ENCODE measurements at regions not wholly inside any gene's neighbourhood (a gene's known extent, or its start where the extent isn't known, plus 50 kb on each side); places are given as distances from the start of the nearest gene placed in this dataset.

DNA sequence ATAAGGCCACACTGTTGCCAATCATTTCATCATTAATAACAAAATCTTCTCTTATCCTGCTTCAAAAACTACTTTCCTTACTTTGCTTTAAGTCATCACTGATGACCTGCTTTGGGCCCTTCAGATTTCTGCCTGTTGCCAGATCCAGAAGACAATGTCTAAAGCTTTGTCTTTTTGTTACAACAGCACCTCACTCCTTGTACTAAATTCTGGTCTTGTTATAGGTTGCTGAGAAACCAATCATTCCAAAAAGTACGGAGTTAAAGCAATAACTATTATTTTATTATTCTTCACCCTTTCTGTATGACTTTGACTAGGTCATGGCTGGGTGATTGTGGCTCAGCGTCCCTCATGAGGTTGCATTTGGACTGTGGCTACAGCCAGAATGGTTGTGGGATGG lies 633.5 kb downstream of the PTPRU start:
- Histone ChIP-seq H3K4me3 (ENCODE audit: low read length) (no peak overlapping the region), H3K4me1 (ENCODE audit: insufficient read depth, low read length) (no peaks in the 10 kb centered on the region), H3K27me3 (ENCODE audit: insufficient read depth, low read length) (no peaks in the 10 kb centered on the region)

DNA sequence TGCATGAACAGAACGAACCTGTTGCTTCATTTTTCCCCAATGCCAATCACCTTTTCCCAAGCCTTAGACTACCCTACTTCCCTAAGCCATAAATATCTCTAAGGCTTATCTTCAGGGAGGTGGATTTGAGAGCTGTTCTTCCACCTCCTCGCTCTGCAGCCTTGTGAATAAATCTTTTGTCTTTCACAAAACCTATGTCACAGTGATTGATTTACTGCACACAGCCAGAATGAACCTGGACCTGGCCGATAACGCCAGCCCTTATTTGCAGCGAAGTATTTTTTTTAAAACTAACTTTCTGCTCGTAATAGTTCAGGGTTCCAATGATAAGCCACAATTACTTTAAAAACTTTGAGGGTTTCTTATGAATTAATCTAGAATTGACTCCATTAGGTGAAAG lies 632.6 kb downstream of the PTPRU start:
- Histone ChIP-seq H3K9me3 (ENCODE audit: insufficient read depth, low read depth, low read length) (peaks cover 12% of the 10 kb centered on the region), H3K27me3 (ENCODE audit: insufficient read depth, low read length) (no peaks in the 10 kb centered on the region), H3K9ac (ENCODE audit: low read depth, low read length) (no peak overlapping the region), H3K27ac (ENCODE audit: low read length) (no peak overlapping the region), H3K4me3 (ENCODE audit: low read length) (no peak overlapping the region), H3K36me3 (ENCODE audit: insufficient read depth, low read depth, low read length) (no peaks in the 10 kb centered on the region), H3K4me1 (ENCODE audit: insufficient read depth, low read length) (no peaks in the 10 kb centered on the region)

More for the DNA sequence above, 633.5 kb downstream of the PTPRU start:
- Histone ChIP-seq H3K9ac (ENCODE audit: low read depth, low read length) (no peak overlapping the region), H3K36me3 (ENCODE audit: insufficient read depth, low read depth, low read length) (no peaks in the 10 kb centered on the region), H3K27ac (ENCODE audit: low read length) (no peak overlapping the region), H3K9me3 (ENCODE audit: insufficient read depth, low read depth, low read length) (peaks cover 12% of the 10 kb centered on the region)

DNA sequence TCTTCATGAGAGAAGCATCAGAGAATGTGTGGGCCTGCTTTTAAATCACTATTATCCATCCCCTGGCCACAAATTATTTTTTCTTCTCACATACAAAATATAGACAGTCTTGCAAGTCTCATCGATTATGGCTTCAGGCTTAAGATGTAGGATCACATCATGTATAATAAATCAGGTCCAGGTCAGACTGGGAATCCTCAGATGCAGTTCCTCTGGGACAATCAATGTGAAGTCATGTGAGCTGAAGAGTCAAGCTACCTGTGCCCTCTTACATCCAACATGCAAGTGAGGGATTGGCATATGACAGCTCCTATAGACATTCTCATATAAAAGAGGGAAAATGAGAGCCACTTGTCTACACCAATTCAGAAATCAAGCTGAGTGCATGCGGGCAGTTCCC lies 631.8 kb downstream of the PTPRU start:
- Histone ChIP-seq H3K27ac (ENCODE audit: low read length) (no peak overlapping the region), H3K27me3 (ENCODE audit: insufficient read depth, low read length) (no peaks in the 10 kb centered on the region), H3K4me1 (ENCODE audit: insufficient read depth, low read length) (no peaks in the 10 kb centered on the region)

DNA sequence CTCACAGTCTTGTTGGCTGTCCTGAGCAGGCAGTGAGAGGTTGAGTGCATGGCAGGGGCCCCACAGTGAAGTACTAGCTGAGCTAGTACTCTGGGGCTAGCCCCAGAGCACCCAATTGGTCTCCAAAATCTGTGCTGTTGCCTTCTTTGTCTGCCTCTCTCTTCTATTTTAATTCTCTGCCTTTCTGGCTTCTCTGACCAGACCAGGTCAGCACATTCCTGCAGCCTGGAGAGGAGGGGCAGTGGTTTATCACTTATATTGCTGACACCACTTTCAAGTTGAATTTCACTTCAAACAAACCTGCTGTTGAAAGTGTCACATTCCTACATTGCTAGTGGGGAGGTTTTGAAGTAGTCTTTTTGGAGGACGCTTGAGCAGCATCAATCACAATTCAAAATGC lies 628.7 kb downstream of the PTPRU start:
- no peak overlapping the region for H3K27ac ChIP-seq (ENCODE audit: low read length)
- no peak overlapping the region for H3K4me3 ChIP-seq (ENCODE audit: low read length)
- H3K36me3 ChIP-seq (ENCODE audit: insufficient read depth, low read depth, low read length): no peaks in the 10 kb centered on the region
- H3K27me3 ChIP-seq (ENCODE audit: insufficient read depth, low read length): no peaks in the 10 kb centered on the region
- H3K4me1 ChIP-seq (ENCODE audit: insufficient read depth, low read length): no peaks in the 10 kb centered on the region
- no peak overlapping the region for H3K9ac ChIP-seq (ENCODE audit: low read depth, low read length)
- peaks cover 16% of the 10 kb centered on the region for H3K9me3 ChIP-seq (ENCODE audit: insufficient read depth, low read depth, low read length)

More for the DNA sequence above, 631.8 kb downstream of the PTPRU start:
- Histone ChIP-seq H3K9me3 (ENCODE audit: insufficient read depth, low read depth, low read length) (peaks cover 12% of the 10 kb centered on the region), H3K9ac (ENCODE audit: low read depth, low read length) (no peak overlapping the region), H3K4me3 (ENCODE audit: low read length) (no peak overlapping the region), H3K36me3 (ENCODE audit: insufficient read depth, low read depth, low read length) (no peaks in the 10 kb centered on the region)

DNA sequence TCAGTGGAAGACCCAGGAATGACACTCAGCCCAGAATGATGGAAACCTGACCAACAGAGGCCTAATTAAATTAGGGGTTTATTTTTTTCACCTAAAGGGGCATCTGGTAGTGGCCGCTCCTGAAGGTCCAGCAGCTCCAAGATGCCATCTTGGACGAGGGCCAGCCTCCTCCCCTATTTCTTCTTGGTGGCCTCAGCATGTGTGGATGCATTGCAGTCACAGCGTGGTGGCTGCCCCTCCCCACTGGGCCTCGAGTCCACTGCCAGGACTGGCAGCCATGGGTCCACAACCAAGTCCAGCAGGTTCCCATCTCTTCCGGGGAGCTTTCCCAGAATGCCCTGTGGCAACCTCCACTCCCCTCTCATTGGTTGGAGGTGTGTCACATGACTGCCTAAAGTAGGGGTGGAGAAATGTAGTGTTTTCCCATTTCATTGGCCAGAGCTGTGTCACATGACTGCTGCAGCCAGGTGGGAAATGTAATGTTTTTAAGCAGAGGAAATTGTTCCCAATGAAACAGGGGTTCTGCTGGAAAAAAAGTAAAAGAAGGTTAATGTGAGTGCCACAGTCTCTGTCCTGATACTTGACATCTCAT lies 628.2 kb downstream of the PTPRU start:
- Histone ChIP-seq H3K27me3 (ENCODE audit: insufficient read depth, low read length) (no peaks in the 10 kb centered on the region), H3K4me1 (ENCODE audit: insufficient read depth, low read length) (no peaks in the 10 kb centered on the region), H3K36me3 (ENCODE audit: insufficient read depth, low read depth, low read length) (no peaks in the 10 kb centered on the region)

DNA sequence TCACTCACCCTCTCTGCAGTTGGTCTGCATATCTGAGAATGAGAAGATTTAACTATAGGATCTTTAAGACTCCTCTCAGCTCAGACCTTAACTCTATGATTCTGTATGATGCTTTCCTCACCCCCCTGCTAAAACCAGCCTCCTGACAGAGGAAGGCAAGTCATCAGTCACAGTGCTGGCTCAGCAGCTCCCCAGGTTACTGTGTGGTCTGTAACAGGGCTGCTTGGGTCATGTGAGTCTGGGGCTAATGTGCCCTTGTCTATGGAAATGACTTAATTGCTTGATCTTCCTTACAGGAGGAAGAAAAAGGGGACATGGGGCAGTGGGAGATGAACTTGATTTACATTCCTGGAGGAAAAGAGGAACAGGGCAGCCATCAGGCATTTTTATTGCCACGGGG lies 625.6 kb downstream of the PTPRU start:
- H3K27me3 ChIP-seq (ENCODE audit: insufficient read depth, low read length): no peaks in the 10 kb centered on the region
- H3K9ac ChIP-seq (ENCODE audit: low read depth, low read length): no peak overlapping the region
- H3K36me3 ChIP-seq (ENCODE audit: insufficient read depth, low read depth, low read length): no peaks in the 10 kb centered on the region
- H3K4me1 ChIP-seq (ENCODE audit: insufficient read depth, low read length): no peaks in the 10 kb centered on the region
- peaks cover 8% of the 10 kb centered on the region; the same call in 1 of the 2 replicates for H3K9me3 ChIP-seq (ENCODE audit: insufficient read depth, low read depth, low read length)
- no peak overlapping the region for H3K27ac ChIP-seq (ENCODE audit: low read length)
- H3K4me3 ChIP-seq (ENCODE audit: low read length): no peak overlapping the region

More for the DNA sequence above, 628.2 kb downstream of the PTPRU start:
- H3K9ac ChIP-seq (ENCODE audit: low read depth, low read length): no peak overlapping the region
- peaks cover 11% of the 10 kb centered on the region for H3K9me3 ChIP-seq (ENCODE audit: insufficient read depth, low read depth, low read length)
- H3K4me3 ChIP-seq (ENCODE audit: low read length): no peak overlapping the region
- no peak overlapping the region for H3K27ac ChIP-seq (ENCODE audit: low read length)

DNA sequence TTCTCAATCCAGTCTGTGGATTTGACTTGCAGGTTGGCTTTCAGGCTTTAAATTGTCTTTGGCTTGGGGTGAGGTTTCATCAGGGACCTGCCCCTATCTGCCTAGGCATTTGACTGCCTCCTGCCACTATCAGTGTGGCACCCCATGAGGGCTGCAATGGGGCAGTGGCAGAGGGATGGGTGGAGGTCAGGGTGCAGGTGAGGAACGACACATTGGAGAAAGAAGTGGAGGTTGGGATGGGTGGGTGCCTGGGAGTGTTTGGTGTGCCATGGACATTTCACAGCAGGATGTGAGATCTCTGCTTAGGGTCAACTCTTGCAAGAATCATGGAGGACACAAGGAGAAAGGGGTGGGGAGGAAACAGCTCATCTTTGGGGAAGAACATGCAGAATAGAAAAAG lies 625.1 kb downstream of the PTPRU start:
- Histone ChIP-seq H3K4me3 (ENCODE audit: low read length) (no peak overlapping the region), H3K9ac (ENCODE audit: low read depth, low read length) (no peak overlapping the region), H3K4me1 (ENCODE audit: insufficient read depth, low read length) (no peaks in the 10 kb centered on the region), H3K27ac (ENCODE audit: low read length) (no peak overlapping the region), H3K27me3 (ENCODE audit: insufficient read depth, low read length) (no peaks in the 10 kb centered on the region), H3K9me3 (ENCODE audit: insufficient read depth, low read depth, low read length) (peaks cover 8% of the 10 kb centered on the region; the same call in 1 of the 2 replicates), H3K36me3 (ENCODE audit: insufficient read depth, low read depth, low read length) (no peaks in the 10 kb centered on the region)

DNA sequence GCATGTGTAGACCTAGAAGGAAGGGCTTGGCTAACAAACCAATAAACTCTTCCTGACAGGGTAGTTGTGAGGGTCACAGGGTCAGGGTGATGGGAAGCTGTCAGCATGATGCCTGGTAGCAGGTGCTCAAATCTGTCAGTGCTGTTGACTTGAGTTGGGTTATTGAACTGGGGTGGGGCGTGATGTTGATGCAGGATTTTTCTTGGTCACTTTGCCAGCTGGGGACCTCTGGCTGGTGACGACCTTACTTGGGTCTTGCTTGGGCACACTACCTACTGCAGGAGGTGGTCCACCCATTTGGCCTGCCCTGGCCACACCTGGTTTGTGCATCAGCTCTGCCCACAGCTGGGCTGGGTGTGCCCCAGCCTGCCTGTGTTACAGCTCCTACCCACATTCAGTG lies 624.4 kb downstream of the PTPRU start:
- Histone ChIP-seq H3K27ac (ENCODE audit: low read length) (no peak overlapping the region), H3K36me3 (ENCODE audit: insufficient read depth, low read depth, low read length) (no peaks in the 10 kb centered on the region), H3K4me3 (ENCODE audit: low read length) (no peak overlapping the region), H3K27me3 (ENCODE audit: insufficient read depth, low read length) (no peaks in the 10 kb centered on the region), H3K9me3 (ENCODE audit: insufficient read depth, low read depth, low read length) (peaks cover 8% of the 10 kb centered on the region; the same call in 1 of the 2 replicates), H3K9ac (ENCODE audit: low read depth, low read length) (no peak overlapping the region), H3K4me1 (ENCODE audit: insufficient read depth, low read length) (no peaks in the 10 kb centered on the region)

DNA sequence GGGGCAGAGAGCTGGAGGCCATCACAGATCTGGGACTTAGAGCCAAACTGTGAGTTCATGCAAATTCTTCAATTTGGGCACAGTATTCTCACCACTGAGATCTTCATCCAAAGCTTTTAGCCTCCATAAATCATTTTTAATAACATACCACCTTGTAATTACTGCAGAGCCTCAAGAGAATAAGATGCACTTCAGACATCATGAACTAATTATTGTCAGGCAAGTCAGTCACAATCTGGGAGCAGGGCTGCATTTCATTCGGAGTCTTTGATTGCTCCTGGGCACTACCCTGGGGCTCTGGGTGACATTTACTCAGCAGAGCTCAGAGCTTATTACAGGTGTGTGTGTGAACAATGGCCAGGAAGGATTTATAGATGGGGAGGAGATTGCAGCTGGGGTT lies 623.7 kb downstream of the PTPRU start:
- Histone ChIP-seq H3K4me1 (ENCODE audit: insufficient read depth, low read length) (0 out of 2 replicates have a peak, but pooled peaks cover 4% of the 10 kb centered on the region), H3K27ac (ENCODE audit: low read length) (no peak overlapping the region), H3K4me3 (ENCODE audit: low read length) (no peak overlapping the region), H3K27me3 (ENCODE audit: insufficient read depth, low read length) (no peaks in the 10 kb centered on the region), H3K9me3 (ENCODE audit: insufficient read depth, low read depth, low read length) (peaks cover 8% of the 10 kb centered on the region; the same call in 1 of the 2 replicates), H3K9ac (ENCODE audit: low read depth, low read length) (no peak overlapping the region), H3K36me3 (ENCODE audit: insufficient read depth, low read depth, low read length) (no peaks in the 10 kb centered on the region)

DNA sequence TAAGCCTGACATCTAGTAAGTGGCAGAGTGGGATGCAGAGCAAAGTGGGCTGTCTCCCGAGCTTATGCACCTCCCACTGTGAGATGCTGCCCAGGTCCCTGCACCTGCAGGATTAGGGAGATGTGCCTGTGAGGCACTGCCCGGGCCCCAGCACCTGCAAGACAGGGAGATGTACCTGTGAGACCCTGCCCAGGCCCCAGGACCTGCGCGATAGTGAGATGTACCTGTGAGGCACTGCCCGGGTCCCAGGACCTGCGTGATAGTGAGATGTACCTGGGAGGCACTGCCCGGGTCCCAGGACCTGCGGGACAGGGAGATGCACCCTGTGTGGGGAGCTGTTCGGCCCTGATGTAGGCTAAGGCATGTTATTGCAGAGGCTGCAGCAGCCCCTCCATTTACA lies 622.8 kb downstream of the PTPRU start:
- H3K4me1 ChIP-seq (ENCODE audit: insufficient read depth, low read length): 0 out of 2 replicates have a peak, but pooled peaks cover 4% of the 10 kb centered on the region

DNA sequence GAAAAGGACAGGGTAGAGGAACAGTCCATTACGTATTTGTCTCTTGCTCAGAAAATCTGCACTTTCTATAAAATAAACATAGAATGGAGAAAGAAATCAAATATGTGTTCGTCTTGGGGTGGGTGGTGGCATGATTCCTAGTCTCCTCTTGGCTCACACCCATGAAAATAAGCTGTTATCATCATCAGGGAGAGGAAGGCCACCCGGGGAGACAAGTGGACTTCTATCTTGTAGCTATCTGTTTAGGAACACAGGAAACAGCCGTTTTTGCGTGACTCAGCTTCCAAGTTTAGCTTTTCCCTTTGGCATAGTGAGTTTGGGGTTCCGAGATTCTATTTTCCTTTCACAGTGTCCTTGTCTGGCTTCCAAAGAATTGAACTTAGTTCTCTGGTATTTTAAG lies 622.3 kb downstream of the PTPRU start:
- H3K36me3 ChIP-seq (ENCODE audit: insufficient read depth, low read depth, low read length): no peaks in the 10 kb centered on the region
- H3K27me3 ChIP-seq (ENCODE audit: insufficient read depth, low read length): no peaks in the 10 kb centered on the region
- H3K4me1 ChIP-seq (ENCODE audit: insufficient read depth, low read length): 0 out of 2 replicates have a peak, but pooled peaks cover 4% of the 10 kb centered on the region
- peaks cover 8% of the 10 kb centered on the region; the same call in 1 of the 2 replicates for H3K9me3 ChIP-seq (ENCODE audit: insufficient read depth, low read depth, low read length)
- H3K4me3 ChIP-seq (ENCODE audit: low read length): no peak overlapping the region
- no peak overlapping the region for H3K9ac ChIP-seq (ENCODE audit: low read depth, low read length)
- H3K27ac ChIP-seq (ENCODE audit: low read length): no peak overlapping the region

More for the DNA sequence above, 622.8 kb downstream of the PTPRU start:
- Histone ChIP-seq H3K27ac (ENCODE audit: low read length) (no peak overlapping the region), H3K4me3 (ENCODE audit: low read length) (no peak overlapping the region), H3K9ac (ENCODE audit: low read depth, low read length) (no peak overlapping the region), H3K36me3 (ENCODE audit: insufficient read depth, low read depth, low read length) (no peaks in the 10 kb centered on the region), H3K9me3 (ENCODE audit: insufficient read depth, low read depth, low read length) (peaks cover 8% of the 10 kb centered on the region; the same call in 1 of the 2 replicates), H3K27me3 (ENCODE audit: insufficient read depth, low read length) (no peaks in the 10 kb centered on the region)

DNA sequence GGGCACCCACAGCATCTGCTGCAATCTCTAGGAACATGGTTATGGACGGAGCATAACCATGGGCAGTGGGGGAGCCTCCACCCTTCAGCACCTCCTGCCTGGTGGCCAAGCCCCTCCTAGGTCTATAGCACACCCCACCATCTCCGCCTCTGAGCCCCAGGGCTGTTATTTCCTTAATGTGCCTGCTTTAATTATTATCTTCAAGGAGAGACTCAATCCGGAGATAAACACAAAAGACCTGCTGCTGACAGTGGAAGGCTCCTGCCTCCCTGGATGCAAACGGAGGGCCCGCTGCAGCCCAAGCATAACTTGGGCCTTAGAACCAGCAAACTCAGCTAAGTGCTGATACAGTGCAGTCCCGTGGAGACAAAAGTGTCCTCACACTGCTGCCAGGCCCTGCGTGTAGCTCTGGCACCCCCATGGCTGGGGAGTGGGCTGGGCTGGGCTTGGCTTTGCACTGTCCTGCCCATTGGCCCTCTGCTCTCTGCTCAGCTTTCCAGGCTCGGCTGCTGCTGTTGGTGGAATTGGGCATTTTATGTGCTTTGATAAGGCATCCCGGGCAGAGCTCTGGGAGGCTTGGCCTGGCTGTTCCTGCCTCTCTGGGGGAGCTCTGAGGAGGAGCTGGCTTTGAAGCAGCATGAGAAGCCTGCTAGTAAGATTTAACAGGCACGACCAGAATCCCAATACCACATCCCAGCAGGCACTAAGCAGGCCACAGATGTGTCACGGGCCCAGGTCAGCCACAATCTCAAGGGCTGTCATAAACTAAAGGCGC lies 620.2 kb downstream of the PTPRU start:
- no peaks in the 10 kb centered on the region for H3K36me3 ChIP-seq (ENCODE audit: insufficient read depth, low read depth, low read length)
- no peak overlapping the region for H3K4me3 ChIP-seq (ENCODE audit: low read length)
- H3K9ac ChIP-seq (ENCODE audit: low read depth, low read length): no peak overlapping the region
- H3K4me1 ChIP-seq (ENCODE audit: insufficient read depth, low read length): 0 out of 2 replicates have a peak, but pooled peaks cover 4% of the 10 kb centered on the region
- H3K9me3 ChIP-seq (ENCODE audit: insufficient read depth, low read depth, low read length): peaks cover 8% of the 10 kb centered on the region; the same call in 1 of the 2 replicates
- no peaks in the 10 kb centered on the region; the same call in 1 of the 2 replicates for H3K27me3 ChIP-seq (ENCODE audit: insufficient read depth, low read length)
- no peak overlapping the region for H3K27ac ChIP-seq (ENCODE audit: low read length)
